AG09309 (cell line): ENCODE measurements at regions not wholly inside any gene's neighbourhood (a gene's known extent, or its start where the extent isn't known, plus 50 kb on each side); places are given as distances from the start of the nearest gene placed in this dataset.

ENCODE experiments used
- DNase-seq: peaks from one replicate; pipeline ENCODE4 v3.0.0-alpha.2; 2010; ENCODE audit warnings: low read depth
- H3K4me3 ChIP-seq: 2 replicates; pipeline ENCODE4 v1.5.1; 2011; ENCODE audit warnings: mild to moderate bottlenecking, low read depth, low read length, moderate library complexity; ENCODE audit not compliant: control insufficient read depth
- CTCF ChIP-seq: IDR thresholded peaks from 2 replicates; pipeline ENCODE4 v1.5.1; 2011; ENCODE audit warnings: mild to moderate bottlenecking, low read depth, low read length, inconsistent platforms; ENCODE audit not compliant: insufficient read depth, control insufficient read depth; ENCODE audit errors: missing control alignments

GRCh38 chr13:39941236-39941635 lies 285.8 kb downstream of the COG6 start:
- no peak overlapping the region for H3K4me3 ChIP-seq
- DNase-seq = no peak
- no peak for TF ChIP-seq CTCF

- no peak for TF ChIP-seq CTCF
- DNase-seq = no peak
- H3K4me3 ChIP-seq = no peak overlapping the region
Observed at GRCh38 chr13:39941911-39942551, 286.6 kb downstream of the COG6 start.

GRCh38 chr13:39942552-39943273 lies 287.3 kb downstream of the COG6 start:
- DNase-seq = peak; percentile 49
- TF ChIP-seq CTCF = peak; percentile 100
- H3K4me3 ChIP-seq = no peak overlapping the region

GRCh38 chr13:39943711-39944110 lies 288.2 kb downstream of the COG6 start:
- H3K4me3 ChIP-seq = no peak overlapping the region
- no peak for DNase-seq
- no peak for TF ChIP-seq CTCF

GRCh38 chr13:39945226-39945625 lies 289.8 kb downstream of the COG6 start:
- no peak overlapping the region for H3K4me3 ChIP-seq
- TF ChIP-seq CTCF = no peak
- DNase-seq = no peak

- no peak overlapping the region for H3K4me3 ChIP-seq
- TF ChIP-seq CTCF = no peak
- no peak for DNase-seq
Observed at GRCh38 chr13:39946769-39947168, 291.3 kb downstream of the COG6 start.
